ENCODE measurements at regions not wholly inside any gene's neighbourhood (a gene's known extent, or its start where the extent isn't known, plus 50 kb on each side); places are given as distances from the start of the nearest gene placed in this dataset.

DNA sequence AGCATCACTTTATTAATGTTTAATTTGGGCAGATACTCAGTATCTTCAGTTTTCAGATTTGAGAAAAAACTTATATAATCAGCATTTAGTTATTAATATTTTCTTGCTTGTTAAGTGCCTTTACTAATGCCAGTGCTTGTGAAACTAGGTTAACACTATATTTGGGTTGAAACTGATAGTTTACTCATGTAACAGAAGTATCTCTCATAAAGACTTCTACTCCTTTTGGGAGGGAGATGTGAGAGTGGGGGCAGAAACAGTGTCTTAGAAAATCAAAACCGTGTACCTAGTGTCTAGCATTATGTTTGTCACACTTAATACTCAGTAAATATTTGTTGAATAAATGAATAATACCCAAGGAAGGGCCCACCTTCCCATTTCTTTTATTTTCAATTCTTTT is 129.5 kb downstream of the MSTN start:
- H3K27me3 Mint-ChIP-seq = no peaks in the 10 kb centered on the region
- H3K36me3 Mint-ChIP-seq (ENCODE audit: low read depth) = no peaks in the 10 kb centered on the region
- no peak for DNase-seq
- intact Hi-C loops (cut with micrococcal nuclease) = no loop called here
- H3K27ac Mint-ChIP-seq = no peak overlapping the region
- no peak overlapping the region for H3K4me3 Mint-ChIP-seq
- ChIA-PET CTCF (no interaction called here), POLR2A (no interaction called here)
- TF ChIP-seq, protein P1, sequence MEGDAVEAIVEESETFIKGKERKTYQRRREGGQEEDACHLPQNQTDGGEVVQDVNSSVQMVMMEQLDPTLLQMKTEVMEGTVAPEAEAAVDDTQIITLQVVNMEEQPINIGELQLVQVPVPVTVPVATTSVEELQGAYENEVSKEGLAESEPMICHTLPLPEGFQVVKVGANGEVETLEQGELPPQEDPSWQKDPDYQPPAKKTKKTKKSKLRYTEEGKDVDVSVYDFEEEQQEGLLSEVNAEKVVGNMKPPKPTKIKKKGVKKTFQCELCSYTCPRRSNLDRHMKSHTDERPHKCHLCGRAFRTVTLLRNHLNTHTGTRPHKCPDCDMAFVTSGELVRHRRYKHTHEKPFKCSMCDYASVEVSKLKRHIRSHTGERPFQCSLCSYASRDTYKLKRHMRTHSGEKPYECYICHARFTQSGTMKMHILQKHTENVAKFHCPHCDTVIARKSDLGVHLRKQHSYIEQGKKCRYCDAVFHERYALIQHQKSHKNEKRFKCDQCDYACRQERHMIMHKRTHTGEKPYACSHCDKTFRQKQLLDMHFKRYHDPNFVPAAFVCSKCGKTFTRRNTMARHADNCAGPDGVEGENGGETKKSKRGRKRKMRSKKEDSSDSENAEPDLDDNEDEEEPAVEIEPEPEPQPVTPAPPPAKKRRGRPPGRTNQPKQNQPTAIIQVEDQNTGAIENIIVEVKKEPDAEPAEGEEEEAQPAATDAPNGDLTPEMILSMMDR (IDR thresholded peaks at IDR 0.05) = no peak
- ATAC-seq (ENCODE audit: low read depth) = no peak
- no peaks in the 10 kb centered on the region for H3K9me3 Mint-ChIP-seq
- no peaks in the 10 kb centered on the region for H3K4me1 Mint-ChIP-seq

DNA sequence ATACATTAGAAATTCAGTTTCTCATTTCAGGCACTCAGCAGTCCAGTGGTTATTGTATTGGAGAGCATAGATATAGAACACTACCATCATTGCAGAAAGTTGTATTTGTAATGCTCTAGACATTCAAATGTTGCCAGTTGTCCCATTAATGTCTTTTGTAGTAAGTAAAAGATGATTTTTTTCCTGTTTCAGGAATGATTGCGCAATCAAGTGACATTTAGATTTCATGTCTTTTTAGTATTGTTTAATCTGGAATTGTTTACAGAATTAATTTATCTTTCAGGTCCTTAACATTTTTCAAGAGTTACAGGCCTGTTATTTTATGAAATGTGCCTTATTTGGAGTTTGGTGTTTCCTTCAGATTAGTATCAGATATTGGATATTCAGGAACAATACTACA is 134.7 kb downstream of the MSTN start:
- H3K9me3 Mint-ChIP-seq = no peaks in the 10 kb centered on the region
- H3K4me3 Mint-ChIP-seq = no peak overlapping the region
- POLR2A ChIA-PET = no interaction called here
- no peaks in the 10 kb centered on the region for H3K4me1 Mint-ChIP-seq
- no peak overlapping the region for H3K27ac Mint-ChIP-seq
- TF ChIP-seq, protein P1 (IDR thresholded peaks at IDR 0.05) = no peak
- CTCF ChIA-PET = no interaction called here
- no peaks in the 10 kb centered on the region for H3K27me3 Mint-ChIP-seq
- no peaks in the 10 kb centered on the region for H3K36me3 Mint-ChIP-seq (ENCODE audit: low read depth)
- DNase-seq (no peak), ATAC-seq (ENCODE audit: low read depth) (no peak)
- intact Hi-C loops (cut with micrococcal nuclease) = no loop called here

Measured in activated B cell treated with CpG ODN at 0.5 μM for 24 hours (primary cell).